GM10266 (cell line): ENCODE measurements at regions not wholly inside any gene's neighbourhood (a gene's known extent, or its start where the extent isn't known, plus 50 kb on each side); places are given as distances from the start of the nearest gene placed in this dataset.

Experiments
- DNase-seq: peaks from one replicate; pipeline ENCODE4 v3.0.0; 2012; ENCODE audit errors: extremely low spot score
- TF ChIP-seq, protein P1 (sequence below): IDR thresholded peaks from 2 replicates; pipeline ENCODE4 v1.5.1; 2012; ENCODE audit warnings: mild to moderate bottlenecking, low read depth; ENCODE audit not compliant: control insufficient read depth, insufficient read depth; ENCODE audit errors: missing control alignments

DNA sequence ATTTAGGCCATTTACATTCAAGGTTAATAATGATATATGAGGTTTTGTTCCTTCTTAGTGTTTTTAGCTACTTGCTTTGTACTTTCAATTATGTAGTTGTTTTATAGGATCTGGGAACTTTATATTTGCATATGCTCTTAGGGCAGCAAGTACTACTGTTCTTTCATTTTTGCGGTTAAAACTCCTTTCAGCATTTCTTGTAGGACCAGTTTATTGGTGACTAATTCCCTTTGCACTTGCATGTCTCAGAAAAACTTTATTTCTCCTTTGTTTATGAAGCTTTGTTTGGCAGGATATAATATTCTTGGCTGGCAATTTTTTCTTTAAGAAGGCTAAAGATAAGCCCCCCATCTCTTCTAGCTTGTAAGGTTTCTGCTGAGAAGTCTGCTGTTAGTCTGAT is 131.3 kb upstream of the CDH8 start:
- TF ChIP-seq, protein P1, sequence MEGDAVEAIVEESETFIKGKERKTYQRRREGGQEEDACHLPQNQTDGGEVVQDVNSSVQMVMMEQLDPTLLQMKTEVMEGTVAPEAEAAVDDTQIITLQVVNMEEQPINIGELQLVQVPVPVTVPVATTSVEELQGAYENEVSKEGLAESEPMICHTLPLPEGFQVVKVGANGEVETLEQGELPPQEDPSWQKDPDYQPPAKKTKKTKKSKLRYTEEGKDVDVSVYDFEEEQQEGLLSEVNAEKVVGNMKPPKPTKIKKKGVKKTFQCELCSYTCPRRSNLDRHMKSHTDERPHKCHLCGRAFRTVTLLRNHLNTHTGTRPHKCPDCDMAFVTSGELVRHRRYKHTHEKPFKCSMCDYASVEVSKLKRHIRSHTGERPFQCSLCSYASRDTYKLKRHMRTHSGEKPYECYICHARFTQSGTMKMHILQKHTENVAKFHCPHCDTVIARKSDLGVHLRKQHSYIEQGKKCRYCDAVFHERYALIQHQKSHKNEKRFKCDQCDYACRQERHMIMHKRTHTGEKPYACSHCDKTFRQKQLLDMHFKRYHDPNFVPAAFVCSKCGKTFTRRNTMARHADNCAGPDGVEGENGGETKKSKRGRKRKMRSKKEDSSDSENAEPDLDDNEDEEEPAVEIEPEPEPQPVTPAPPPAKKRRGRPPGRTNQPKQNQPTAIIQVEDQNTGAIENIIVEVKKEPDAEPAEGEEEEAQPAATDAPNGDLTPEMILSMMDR, result no peak
- DNase-seq, result no peak

DNA sequence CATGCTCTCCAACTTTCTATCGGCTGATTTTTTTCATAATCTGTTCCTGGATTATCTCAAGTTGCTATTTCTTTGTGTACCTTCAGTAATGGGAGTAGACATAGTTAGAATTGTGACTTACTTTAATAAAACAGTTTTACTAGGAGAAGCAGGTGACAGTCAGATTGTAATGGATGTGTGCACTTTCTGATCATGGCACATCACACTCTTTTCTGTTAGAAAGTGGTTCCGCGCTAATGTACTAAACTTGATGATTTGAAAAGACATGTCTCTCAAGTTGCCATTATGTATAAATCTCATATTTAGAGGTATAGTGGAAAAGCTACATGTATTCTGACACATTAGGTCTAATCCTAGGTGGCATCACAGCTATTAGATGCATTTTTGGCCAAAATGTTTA is 121.3 kb upstream of the CDH8 start:
- TF ChIP-seq, protein P1, result no peak
- DNase-seq, result no peak

DNA sequence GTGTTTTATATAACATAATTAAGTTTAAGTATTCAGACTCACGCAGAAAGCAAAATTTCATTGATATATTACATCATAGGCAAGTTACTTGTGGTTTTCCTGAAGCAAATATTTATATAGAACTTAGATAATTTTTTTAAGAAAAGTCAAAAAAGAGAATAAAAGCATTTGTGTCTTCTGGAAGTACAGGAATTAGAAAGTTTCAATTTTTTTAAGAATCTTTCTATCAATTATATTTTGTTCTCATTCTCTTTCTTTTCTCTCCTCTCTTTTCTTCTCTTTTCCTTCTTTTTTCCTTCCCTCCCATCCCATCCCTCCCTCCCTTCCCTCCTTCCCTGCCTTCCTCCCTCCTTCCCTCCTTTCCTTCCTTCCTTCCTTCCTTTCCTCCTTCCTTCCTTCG is 120.7 kb upstream of the CDH8 start:
- no peak for DNase-seq

DNA sequence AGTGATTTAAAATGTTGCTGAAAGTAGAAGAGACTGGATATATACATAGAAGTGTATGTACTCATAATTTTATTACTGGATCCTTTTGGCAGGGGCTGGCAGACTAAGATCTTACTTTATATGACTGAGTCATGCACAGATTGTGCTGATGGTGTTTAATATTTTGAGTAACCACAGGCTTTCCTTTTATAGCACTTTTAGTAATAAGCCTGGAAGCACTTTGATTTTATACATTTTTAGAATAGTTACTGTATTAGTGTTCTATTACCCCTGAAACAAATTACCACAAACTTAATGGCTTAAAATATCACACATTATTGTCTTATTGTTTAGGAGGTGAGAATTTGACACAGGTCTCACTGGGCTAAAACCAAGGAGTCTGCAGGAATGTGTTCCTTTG is 113.4 kb upstream of the CDH8 start:
- TF ChIP-seq, protein P1, result no peak
- no peak for DNase-seq

More for the DNA sequence above, 120.7 kb upstream of the CDH8 start:
- TF ChIP-seq, protein P1, result no peak

DNA sequence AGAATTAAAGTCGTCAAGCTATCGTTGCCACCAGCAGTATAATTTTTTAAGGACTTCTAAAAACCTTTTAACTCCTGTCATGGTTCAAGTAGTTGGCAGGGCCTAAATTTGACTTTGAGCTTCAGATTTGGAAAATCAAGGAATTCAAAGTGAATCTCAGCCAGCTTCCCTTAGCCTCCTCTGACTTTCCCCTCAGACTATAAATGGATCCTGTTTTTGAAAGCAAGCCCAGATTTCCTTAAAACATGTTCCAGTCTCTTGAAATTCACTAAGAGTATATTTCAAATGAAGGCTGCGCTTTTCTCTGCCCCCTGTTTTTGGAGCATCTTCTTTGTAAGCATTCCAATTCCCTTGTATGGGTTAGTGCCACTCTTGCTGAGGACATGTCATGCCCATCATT is 101.8 kb upstream of the CDH8 start:
- no peak for DNase-seq
- TF ChIP-seq, protein P1, result no peak

GRCh38 chr16:62135911-62136310 is 99.7 kb upstream of the CDH8 start:
- no peak for DNase-seq
- TF ChIP-seq, protein P1, result no peak

DNA sequence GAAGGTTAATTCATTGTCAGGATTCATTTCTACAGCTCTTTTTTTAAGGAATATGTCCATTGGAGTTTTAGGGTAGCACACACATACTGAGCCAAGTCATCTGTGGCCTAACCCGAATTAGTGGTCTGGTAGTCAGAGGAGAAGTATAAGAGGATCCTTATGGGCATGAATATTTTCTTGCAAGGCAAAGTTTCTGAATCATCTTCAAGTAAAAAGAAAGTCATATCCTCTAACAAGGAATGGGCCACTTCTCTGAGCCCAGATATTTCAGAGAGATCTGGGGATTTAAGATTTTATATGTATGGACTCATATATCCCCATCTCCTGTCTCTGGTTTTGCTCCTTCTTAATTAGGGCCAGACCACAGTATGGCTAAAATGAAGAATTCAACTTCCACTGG is 99.2 kb upstream of the CDH8 start:
- TF ChIP-seq, protein P1, result no peak
- DNase-seq, result no peak
